Neural progenitor cell (in vitro differentiated cells): ENCODE measurements at regions not wholly inside any gene's neighbourhood (a gene's known extent, or its start where the extent isn't known, plus 50 kb on each side); places are given as distances from the start of the nearest gene placed in this dataset.

Experiments used
- EZH2 ChIP-seq: fragments of 200-600 bp; sonication (generic); IDR thresholded peaks from 2 replicates; pipeline ENCODE4 v1.6.1; 2017; ENCODE audit warnings: antibody characterized with exemption, mild to moderate bottlenecking, moderate library complexity
- EZH2phosphoT487 ChIP-seq: fragments of 200-600 bp; sonication (generic); IDR thresholded peaks from 2 replicates; pipeline ENCODE4 v1.6.1; 2017; ENCODE audit warnings: antibody characterized with exemption
- TF ChIP-seq, protein P1 (sequence below): fragments of 200-600 bp; sonication (generic); IDR thresholded peaks from 2 replicates; pipeline ENCODE4 v1.5.1; 2017; ENCODE audit warnings: antibody characterized with exemption, mild to moderate bottlenecking

DNA sequence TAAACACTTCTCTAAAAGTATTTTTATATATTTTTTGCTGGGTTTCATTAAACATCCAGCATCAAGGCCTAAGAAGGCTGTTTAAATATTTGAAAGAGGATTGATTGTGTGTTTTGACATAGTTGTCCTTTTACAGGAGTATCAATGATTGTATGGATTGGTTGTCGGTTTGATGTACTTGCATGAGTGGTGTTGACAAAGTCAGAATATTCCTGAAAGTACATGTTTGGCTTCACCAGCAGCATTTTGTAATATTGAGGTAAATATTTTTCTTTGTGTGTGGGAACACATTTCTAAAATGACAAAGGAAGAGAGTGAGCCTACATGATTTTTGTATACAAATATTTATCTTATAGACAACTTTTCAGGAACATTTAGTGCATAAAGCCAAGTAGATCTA lies 269.7 kb downstream of the PTBP2 start:
- TF ChIP-seq EZH2phosphoT487: no peak
- TF ChIP-seq, protein P1, sequence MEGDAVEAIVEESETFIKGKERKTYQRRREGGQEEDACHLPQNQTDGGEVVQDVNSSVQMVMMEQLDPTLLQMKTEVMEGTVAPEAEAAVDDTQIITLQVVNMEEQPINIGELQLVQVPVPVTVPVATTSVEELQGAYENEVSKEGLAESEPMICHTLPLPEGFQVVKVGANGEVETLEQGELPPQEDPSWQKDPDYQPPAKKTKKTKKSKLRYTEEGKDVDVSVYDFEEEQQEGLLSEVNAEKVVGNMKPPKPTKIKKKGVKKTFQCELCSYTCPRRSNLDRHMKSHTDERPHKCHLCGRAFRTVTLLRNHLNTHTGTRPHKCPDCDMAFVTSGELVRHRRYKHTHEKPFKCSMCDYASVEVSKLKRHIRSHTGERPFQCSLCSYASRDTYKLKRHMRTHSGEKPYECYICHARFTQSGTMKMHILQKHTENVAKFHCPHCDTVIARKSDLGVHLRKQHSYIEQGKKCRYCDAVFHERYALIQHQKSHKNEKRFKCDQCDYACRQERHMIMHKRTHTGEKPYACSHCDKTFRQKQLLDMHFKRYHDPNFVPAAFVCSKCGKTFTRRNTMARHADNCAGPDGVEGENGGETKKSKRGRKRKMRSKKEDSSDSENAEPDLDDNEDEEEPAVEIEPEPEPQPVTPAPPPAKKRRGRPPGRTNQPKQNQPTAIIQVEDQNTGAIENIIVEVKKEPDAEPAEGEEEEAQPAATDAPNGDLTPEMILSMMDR: no peak
- no peak for TF ChIP-seq EZH2
